ENCODE measurements at regions not wholly inside any gene's neighbourhood (a gene's known extent, or its start where the extent isn't known, plus 50 kb on each side); places are given as distances from the start of the nearest gene placed in this dataset.

DNA sequence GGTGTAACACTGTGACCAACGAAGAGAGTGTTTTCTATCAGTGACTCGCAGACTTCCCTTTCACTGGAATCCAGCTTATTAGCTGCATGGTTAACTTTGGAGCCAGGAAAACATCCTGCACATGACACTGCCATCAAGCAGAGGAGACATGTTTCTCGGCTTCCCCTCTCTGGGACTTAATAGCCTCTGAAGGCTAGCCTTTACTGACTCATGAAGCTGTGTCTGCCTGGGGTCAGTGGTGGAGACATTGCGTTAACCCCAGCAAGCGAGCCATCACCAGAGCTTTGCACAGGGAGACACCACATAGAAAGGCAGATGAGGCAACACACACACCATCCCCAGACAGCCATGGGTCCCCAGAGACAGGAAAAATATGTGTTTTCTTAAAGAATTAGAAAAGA lies 126.9 kb upstream of the PRICKLE1 start:
- TF ChIP-seq CTCF (IDR thresholded peaks at IDR 0.05) (no peak), POLR2A (IDR thresholded peaks at IDR 0.05) (no peak)

Measured in adrenal gland (tissue), 5 donors.